IMR-90 (cell line): ENCODE measurements at regions not wholly inside any gene's neighbourhood (a gene's known extent, or its start where the extent isn't known, plus 50 kb on each side); places are given as distances from the start of the nearest gene placed in this dataset.

ENCODE experiments used
- ATAC-seq: fragments of 200-7000 bp; cut with Tn5 transposase; 2 replicates; pipeline ENCODE4 v1.9.1; 2020; ENCODE audit warnings: low read depth, mild to moderate bottlenecking, moderate library complexity
- BruUV-seq: library from RNA; stranded (reverse); fragments of 400-500 nt; replicated peaks from 2 replicates; lab custom pipeline; 2021; lab: Mats Ljungman, UMichigan
- CTCF ChIA-PET: fragments of 300-600 bp; formaldehyde crosslinking; extraction: SDS; loops from one replicate; lab custom pipeline; 2021; ENCODE audit warnings: antibody characterized with exemption; lab: Yijun Ruan, JAX
- POLR2A ChIA-PET: fragments of 300-600 bp; sonication (Branson Sonifier 250); formaldehyde crosslinking; loops from one replicate; lab custom pipeline; 2022; ENCODE audit warnings: antibody characterized with exemption; ENCODE audit not compliant: unreplicated experiment; lab: Charles Lee
- DNase-seq: peaks from one replicate; pipeline ENCODE4 v3.0.0; 2013
- H2AFZ ChIP-seq: replicated peaks from 2 replicates; pipeline ENCODE3; 2013; ENCODE audit warnings: low read length, mild to moderate bottlenecking; ENCODE audit not compliant: poor library complexity
- H2AK5ac ChIP-seq: 2 replicates; pipeline ENCODE4 v1.6.1; 2013; ENCODE audit warnings: low read depth, low read length, inconsistent platforms
- H2AK9ac ChIP-seq: replicated peaks from 2 replicates; pipeline ENCODE3; 2013; ENCODE audit warnings: mild to moderate bottlenecking, low read depth, low read length, moderate library complexity; ENCODE audit not compliant: poor library complexity
- H2BK120ac ChIP-seq: 2 replicates; pipeline ENCODE4 v1.6.1; 2013; ENCODE audit warnings: low read depth, low read length, inconsistent platforms
- H2BK15ac ChIP-seq: 3 replicates; pipeline ENCODE4 v1.6.1; 2013; ENCODE audit warnings: low read depth, low read length, inconsistent platforms
- H2BK20ac ChIP-seq: 2 replicates; pipeline ENCODE4 v1.6.1; 2013; ENCODE audit warnings: low read depth, mild to moderate bottlenecking, inconsistent platforms, low read length, moderate library complexity
- H2BK5ac ChIP-seq: 2 replicates; pipeline ENCODE4 v1.6.1; 2013; ENCODE audit warnings: mild to moderate bottlenecking, low read depth, low read length, inconsistent platforms; ENCODE audit not compliant: poor library complexity, severe bottlenecking
- H3K14ac ChIP-seq: replicated peaks from 2 replicates; pipeline ENCODE4 v1.6.1; 2013; ENCODE audit warnings: low read depth, low read length, inconsistent platforms
- H3K18ac ChIP-seq: 2 replicates; pipeline ENCODE4 v1.6.1; 2013; ENCODE audit warnings: low read depth, low read length, control low read depth
- H3K23ac ChIP-seq: 2 replicates; pipeline ENCODE4 v1.6.1; 2013; ENCODE audit warnings: low read depth, low read length, inconsistent platforms
- H3K27ac ChIP-seq: 2 replicates; pipeline ENCODE4 v1.5.1; 2013; ENCODE audit warnings: mild to moderate bottlenecking, control low read depth, low read length; ENCODE audit not compliant: insufficient read depth
- H3K27me3 ChIP-seq: 2 replicates; pipeline ENCODE4 v1.6.1; 2013; ENCODE audit warnings: low read length; ENCODE audit not compliant: control insufficient read depth, insufficient read depth
- H3K36me3 ChIP-seq: 2 replicates; pipeline ENCODE4 v1.6.1; 2013; ENCODE audit warnings: low read length, mixed read lengths; ENCODE audit not compliant: control insufficient read depth, insufficient read depth
- H3K4ac ChIP-seq: 2 replicates; pipeline ENCODE4 v1.6.1; 2013; ENCODE audit warnings: low read depth, low read length, inconsistent platforms
- H3K4me1 ChIP-seq: 2 replicates; pipeline ENCODE4 v1.6.1; 2013; ENCODE audit warnings: low read length, mixed read lengths; ENCODE audit not compliant: control insufficient read depth, insufficient read depth
- H3K4me2 ChIP-seq: 2 replicates; pipeline ENCODE4 v1.6.1; 2013; ENCODE audit warnings: low read depth, mild to moderate bottlenecking, control low read depth, low read length, moderate library complexity
- H3K4me3 ChIP-seq: 2 replicates; pipeline ENCODE4 v1.5.1; 2013; ENCODE audit warnings: low read depth, mild to moderate bottlenecking, control low read depth, low read length, moderate library complexity; ENCODE audit not compliant: insufficient read depth
- H3K56ac ChIP-seq: 2 replicates; pipeline ENCODE4 v1.6.1; 2013; ENCODE audit warnings: low read length, inconsistent platforms; ENCODE audit not compliant: insufficient read depth; ENCODE audit errors: extremely low read depth
- H3K79me1 ChIP-seq, 2 experiments: 2 replicates each; pipeline ENCODE4 v1.6.1; 2013; ENCODE audit warnings: low read length in 2 of 2, inconsistent platforms in 1 of 2, low read depth in 1 of 2
- H3K9ac ChIP-seq: 2 replicates; pipeline ENCODE4 v1.6.1; 2013; ENCODE audit warnings: low read depth, low read length, control low read depth
- H3K9me1 ChIP-seq: 2 replicates; pipeline ENCODE4 v1.6.1; 2013; ENCODE audit warnings: low read length, inconsistent platforms; ENCODE audit not compliant: insufficient read depth
- H3K9me3 ChIP-seq: 2 replicates; pipeline ENCODE4 v1.6.1; 2013; ENCODE audit warnings: low read length; ENCODE audit not compliant: control insufficient read depth, insufficient read depth
- H4K20me1 ChIP-seq: 2 replicates; pipeline ENCODE4 v1.6.1; 2013; ENCODE audit warnings: low read length, inconsistent platforms; ENCODE audit not compliant: insufficient read depth
- H4K5ac ChIP-seq: 2 replicates; pipeline ENCODE4 v1.6.1; 2013; ENCODE audit warnings: mild to moderate bottlenecking, low read depth, low read length, control low read depth
- H4K8ac ChIP-seq, 2 experiments: 2 replicates each; pipeline ENCODE4 v1.6.1; 2013; ENCODE audit warnings: low read depth in 2 of 2, low read length in 2 of 2, control low read depth in 1 of 2, inconsistent platforms in 1 of 2
- H4K91ac ChIP-seq: 2 replicates; pipeline ENCODE4 v1.6.1; 2013; ENCODE audit warnings: low read depth, low read length, inconsistent platforms; ENCODE audit not compliant: insufficient read depth
- FOS ChIP-seq: fragments of 150-350 bp; IDR thresholded peaks from 2 replicates; pipeline ENCODE4 v1.6.1; 2016; ENCODE audit warnings: low read depth, low read length
- MAFK ChIP-seq: IDR thresholded peaks from 2 replicates; pipeline ENCODE4 v1.6.1; 2012; ENCODE audit warnings: low read depth, low read length, improper control_type of control experiment
- MXI1 ChIP-seq: IDR thresholded peaks from 2 replicates; pipeline ENCODE4 v1.6.1; 2012; ENCODE audit warnings: low read depth, mild to moderate bottlenecking, low read length, moderate library complexity, borderline replicate concordance
- NFE2L2 ChIP-seq: fragments of 150-350 bp; IDR thresholded peaks from 2 replicates; pipeline ENCODE4 v1.6.1; 2016; ENCODE audit warnings: low read depth, mild to moderate bottlenecking, low read length
- WGBS, 2 experiments: methylation state at CpG; one replicate each; pipeline versions ENCODE4 v1.1.5 to v1.1.7; 2013; ENCODE audit warnings: missing lambda C conversion rate in 2 of 2; ENCODE audit not compliant: insufficient read length in 1 of 2; ENCODE audit errors: extremely low coverage in 2 of 2; 5-methylcytosine and 5-hydroxymethylcytosine counted together
- dilution Hi-C: fragments of 300-500 bp; cut with HindIII; formaldehyde crosslinking; loops from one replicate; pipeline ENCODE4 v1.14.3; 2018; ENCODE audit warnings: low sequenced_read_pairs; ENCODE audit not compliant: unreplicated experiment
- in situ Hi-C: fragments of 300-500 bp; cut with MboI; formaldehyde crosslinking; loops from 3 replicates; pipeline ENCODE4 v1.14.3; 2019; ENCODE audit warnings: low sequenced_read_pairs, inconsistent platforms, mixed read lengths
- intact Hi-C: fragments of 100-400 bp; cut with micrococcal nuclease; formaldehyde crosslinking; loops from 2 replicates; pipeline ENCODE4 v1.10.0; 2022

- H3K36me3 ChIP-seq, result no peaks in the 10 kb centered on the region
- no peak overlapping the region for H3K27ac ChIP-seq
- H3K9ac ChIP-seq, result no peak overlapping the region
- H3K27me3 ChIP-seq, result no peaks in the 10 kb centered on the region
- no peaks in the 10 kb centered on the region for H4K20me1 ChIP-seq
- H3K4me2 ChIP-seq, result no peak overlapping the region
- H4K91ac ChIP-seq, result no peak overlapping the region
- H3K4ac ChIP-seq, result no peak overlapping the region
- in situ Hi-C loops (no loop called here), dilution Hi-C loops (no loop called here), intact Hi-C loops (no loop called here)
- H3K9me3 ChIP-seq, result no peaks in the 10 kb centered on the region
- no peak overlapping the region for H2AFZ ChIP-seq
- no peak overlapping the region for H3K18ac ChIP-seq
- no peak for ATAC-seq
- no peak overlapping the region for H3K23ac ChIP-seq
- H4K8ac ChIP-seq, result no peak overlapping the region
- no TSS peak for BruUV-seq
- no peak overlapping the region for H2BK20ac ChIP-seq
- no peak overlapping the region for H2BK120ac ChIP-seq
- no peak for TF ChIP-seq FOS
- TF ChIP-seq MAFK, result no peak
- no peak for TF ChIP-seq MXI1
- no peak for TF ChIP-seq NFE2L2
- no peaks in the 10 kb centered on the region for H3K79me1 ChIP-seq
- no peaks in the 10 kb centered on the region for H3K9me1 ChIP-seq
- H4K5ac ChIP-seq, result no peak overlapping the region
- H3K14ac ChIP-seq, result no peak overlapping the region
- ChIA-PET CTCF (no interaction called here), POLR2A (no interaction called here)
- H3K4me3 ChIP-seq, result no peak overlapping the region
- no peak overlapping the region for H2BK15ac ChIP-seq
- 83% methylated on average over 2 of the region's 5 CpGs; no CpG with 5 or more reads in 1 of the 2 experiments for WGBS, 2 experiments
- H3K4me1 ChIP-seq, result no peaks in the 10 kb centered on the region
- H3K56ac ChIP-seq, result no peak overlapping the region
- no peak overlapping the region for H2AK5ac ChIP-seq
- H2AK9ac ChIP-seq, result no peak overlapping the region
- no peak overlapping the region for H2BK5ac ChIP-seq
- no peak for DNase-seq
Observed at GRCh38 chr12:87182696-87183233, 846.4 kb downstream of the C12orf50 start.
